Fibroblast of skin of back (primary cell): ENCODE measurements at regions not wholly inside any gene's neighbourhood (a gene's known extent, or its start where the extent isn't known, plus 50 kb on each side); places are given as distances from the start of the nearest gene placed in this dataset.

ENCODE experiments used
- DNase-seq: peaks from one replicate; pipeline ENCODE4 v3.0.0-alpha.2; 2013

- DNase-seq, result no peak
Measured at GRCh38 chr1:98478121-98478520, 183.4 kb upstream of the SNX7 start.

- DNase-seq, result no peak
Measured at GRCh38 chr1:98472878-98473277, 188.6 kb upstream of the SNX7 start.

- no peak for DNase-seq
Measured at GRCh38 chr1:98471633-98472032, 189.9 kb upstream of the SNX7 start.

- DNase-seq, result peak; percentile 70
Measured at GRCh38 chr1:98468111-98468717, 193.3 kb upstream of the SNX7 start.

- no peak for DNase-seq
Measured at GRCh38 chr1:98467586-98467985, 193.9 kb upstream of the SNX7 start.

- no peak for DNase-seq
Measured at GRCh38 chr1:98467122-98467521, 194.4 kb upstream of the SNX7 start.

GRCh38 chr1:98461873-98462385, 199.6 kb upstream of the SNX7 start:
- DNase-seq, result no peak

GRCh38 chr1:98460136-98460535, 201.4 kb upstream of the SNX7 start:
- no peak for DNase-seq

- DNase-seq, result no peak
Measured at GRCh38 chr1:98459486-98459870, 202.0 kb upstream of the SNX7 start.

- DNase-seq, result no peak
Measured at GRCh38 chr1:98458511-98459485, 202.7 kb upstream of the SNX7 start.

GRCh38 chr1:98457248-98457647, 204.3 kb upstream of the SNX7 start:
- DNase-seq, result no peak

GRCh38 chr1:98454666-98455065, 206.9 kb upstream of the SNX7 start:
- no peak for DNase-seq

- peak; percentile 15 for DNase-seq
Measured at GRCh38 chr1:98453066-98453465, 208.5 kb upstream of the SNX7 start.

- DNase-seq, result no peak
Measured at GRCh38 chr1:98452162-98452561, 209.4 kb upstream of the SNX7 start.

- no peak for DNase-seq
Measured at GRCh38 chr1:98441281-98441680, 220.2 kb upstream of the SNX7 start.

GRCh38 chr1:98439471-98439870, 222.1 kb upstream of the SNX7 start:
- DNase-seq, result no peak

- DNase-seq, result no peak
Measured at GRCh38 chr1:98437540-98437939, 224.0 kb upstream of the SNX7 start.

GRCh38 chr1:98437011-98437410, 224.5 kb upstream of the SNX7 start:
- DNase-seq, result no peak

GRCh38 chr1:98429965-98430443, 231.5 kb upstream of the SNX7 start:
- no peak for DNase-seq

GRCh38 chr1:98428864-98429263, 232.7 kb upstream of the SNX7 start:
- no peak for DNase-seq

- no peak for DNase-seq
Measured at GRCh38 chr1:98427664-98428063, 233.9 kb upstream of the SNX7 start.

- DNase-seq, result no peak
Measured at GRCh38 chr1:98426092-98426491, 235.4 kb upstream of the SNX7 start.

GRCh38 chr1:98422816-98423215, 238.7 kb upstream of the SNX7 start:
- DNase-seq, result peak; percentile 61

GRCh38 chr1:98421085-98421435, 240.5 kb upstream of the SNX7 start:
- DNase-seq, result no peak
